ENCODE measurements at regions not wholly inside any gene's neighbourhood (a gene's known extent, or its start where the extent isn't known, plus 50 kb on each side); places are given as distances from the start of the nearest gene placed in this dataset.

GRCh38 chr1:87985071-87985470 is 656.4 kb downstream of the LMO4 start:
- no peak for TF ChIP-seq ESRRG (CRISPR knock-in tag; IDR thresholded peaks at IDR 0.05)
- no peak for TF ChIP-seq ZFP30 (CRISPR knock-in tag; IDR thresholded peaks at IDR 0.05)
- no peak for TF ChIP-seq ZNF70 (CRISPR knock-in tag; IDR thresholded peaks at IDR 0.05)
- no peak for TF ChIP-seq CREB5 (CRISPR knock-in tag; IDR thresholded peaks at IDR 0.05; ENCODE audit: low read depth)
